Nephron progenitor cell (in vitro differentiated cells): ENCODE measurements at regions not wholly inside any gene's neighbourhood (a gene's known extent, or its start where the extent isn't known, plus 50 kb on each side); places are given as distances from the start of the nearest gene placed in this dataset.

Experiments
- DNase-seq: peaks from one replicate; pipeline ENCODE4 v3.0.0; 2021
- H3K27ac Mint-ChIP-seq: 2 replicates; pipeline ENCODE4 v1.8.0; 2021; ENCODE audit warnings: mild to moderate bottlenecking, moderate library complexity, mixed read lengths
- H3K27me3 Mint-ChIP-seq: 2 replicates; pipeline ENCODE4 v1.8.0; 2021; ENCODE audit warnings: mild to moderate bottlenecking, low read depth, mixed read lengths; ENCODE audit not compliant: poor library complexity
- H3K36me3 Mint-ChIP-seq: 2 replicates; pipeline ENCODE4 v1.8.0; 2021; ENCODE audit warnings: low read depth, mixed read lengths
- H3K4me1 Mint-ChIP-seq: 2 replicates; pipeline ENCODE4 v1.8.0; 2021; ENCODE audit warnings: mixed read lengths
- H3K4me3 Mint-ChIP-seq: 2 replicates; pipeline ENCODE4 v1.8.0; 2021; ENCODE audit warnings: mild to moderate bottlenecking, moderate library complexity, mixed read lengths
- H3K9me3 Mint-ChIP-seq: 2 replicates; pipeline ENCODE4 v1.8.0; 2021; ENCODE audit warnings: mild to moderate bottlenecking, moderate library complexity, mixed read lengths
- CTCF ChIP-seq: fragments of 200-600 bp; sonication (generic); IDR thresholded peaks from 2 replicates; pipeline ENCODE4 v1.5.0; 2021; ENCODE audit warnings: antibody characterized with exemption

- peaks cover 55% of the 10 kb centered on the region for H3K4me1 Mint-ChIP-seq
- TF ChIP-seq CTCF, result no peak
- H3K4me3 Mint-ChIP-seq, result no peak overlapping the region
- peak overlapping the region; percentile 95 for H3K27ac Mint-ChIP-seq
- H3K27me3 Mint-ChIP-seq, result no peaks in the 10 kb centered on the region
- no peaks in the 10 kb centered on the region for H3K9me3 Mint-ChIP-seq
- no peaks in the 10 kb centered on the region for H3K36me3 Mint-ChIP-seq
- DNase-seq, result no peak
These were observed 664.3 kb downstream of the ADGRL2 start for GRCh38 chr1:82465024-82465423.

DNA sequence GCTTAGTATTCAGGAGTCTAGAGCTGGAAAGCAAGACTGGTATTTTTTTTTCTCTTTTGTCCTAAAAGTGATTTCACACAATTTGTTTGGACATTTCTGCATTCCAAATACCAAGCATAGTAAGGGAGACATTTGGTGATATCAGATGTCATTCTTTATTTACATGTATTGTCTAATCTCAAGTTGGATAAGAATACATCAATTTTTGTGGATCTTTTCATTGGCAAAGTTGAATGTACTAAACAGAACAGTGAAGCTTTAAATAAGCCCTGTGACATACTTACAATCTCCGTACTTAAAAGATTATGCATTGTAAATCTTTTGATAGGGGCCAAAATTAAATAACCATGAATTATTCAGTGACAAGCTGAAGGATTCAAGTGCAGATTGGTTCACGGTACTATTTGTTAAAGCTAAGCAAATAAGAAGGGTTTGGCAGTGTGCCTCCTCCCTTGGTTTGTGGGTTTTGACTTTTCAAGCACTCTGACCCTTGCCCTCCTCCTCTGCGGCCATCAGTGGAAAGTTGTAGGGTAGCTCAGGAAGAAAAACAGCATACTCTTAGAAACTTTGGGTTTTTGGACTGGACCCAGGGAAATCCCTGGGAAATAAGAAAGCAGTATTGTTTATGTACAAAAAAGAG lies 663.7 kb downstream of the ADGRL2 start:
- TF ChIP-seq CTCF, result no peak
- H3K27me3 Mint-ChIP-seq, result no peaks in the 10 kb centered on the region
- H3K4me3 Mint-ChIP-seq, result peak overlapping the region; percentile 26
- peak; percentile 11 for DNase-seq
- H3K27ac Mint-ChIP-seq, result peak overlapping the region; percentile 95
- H3K36me3 Mint-ChIP-seq, result no peaks in the 10 kb centered on the region
- peaks cover 55% of the 10 kb centered on the region for H3K4me1 Mint-ChIP-seq
- H3K9me3 Mint-ChIP-seq, result no peaks in the 10 kb centered on the region

DNA sequence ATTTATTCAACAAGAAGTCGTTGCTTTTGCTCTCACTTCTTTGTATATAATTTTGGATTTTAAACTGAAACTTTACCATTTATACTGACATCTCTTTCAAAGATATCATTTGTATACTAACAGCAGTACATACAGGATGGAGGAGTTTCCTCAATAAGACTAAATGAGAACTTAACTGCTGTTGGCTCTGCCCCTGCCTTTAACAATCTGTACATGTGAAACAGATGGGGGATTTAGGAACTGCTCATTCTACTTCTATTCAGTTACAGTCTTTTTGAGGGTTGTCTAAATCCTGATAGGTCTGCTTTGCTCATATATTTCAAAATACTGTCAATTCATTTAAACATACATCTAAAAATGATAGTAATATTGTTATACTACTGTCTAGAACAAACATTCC lies 663.2 kb downstream of the ADGRL2 start:
- no peaks in the 10 kb centered on the region for H3K9me3 Mint-ChIP-seq
- no peaks in the 10 kb centered on the region for H3K27me3 Mint-ChIP-seq
- DNase-seq, result no peak
- TF ChIP-seq CTCF, result no peak
- H3K27ac Mint-ChIP-seq, result no peak overlapping the region
- no peak overlapping the region for H3K4me3 Mint-ChIP-seq
- H3K4me1 Mint-ChIP-seq, result peaks cover 55% of the 10 kb centered on the region
- H3K36me3 Mint-ChIP-seq, result no peaks in the 10 kb centered on the region

DNA sequence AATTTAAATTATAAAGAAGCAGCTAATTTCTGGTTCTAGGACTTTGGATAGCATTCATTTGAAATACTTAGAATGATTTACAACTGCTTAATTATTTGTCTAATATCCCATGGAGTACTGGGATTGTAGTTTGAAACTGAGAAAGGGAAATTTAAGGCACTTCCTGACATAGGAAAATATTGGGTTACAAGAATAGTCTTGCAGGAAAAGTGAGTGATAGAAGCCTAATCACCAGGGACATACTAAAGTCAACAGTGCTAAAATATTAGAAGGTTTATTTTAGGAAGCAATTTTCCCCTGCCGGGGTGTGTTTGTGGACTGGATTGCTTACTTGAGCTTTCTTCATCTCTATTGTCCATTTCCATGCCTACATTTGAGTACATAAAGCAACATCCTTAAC lies 661.6 kb downstream of the ADGRL2 start:
- Mint-ChIP-seq H3K36me3 (no peaks in the 10 kb centered on the region), H3K9me3 (no peaks in the 10 kb centered on the region), H3K27ac (peak overlapping the region; percentile 52), H3K4me1 (peaks cover 49% of the 10 kb centered on the region), H3K4me3 (no peak overlapping the region), H3K27me3 (no peaks in the 10 kb centered on the region)
- no peak for DNase-seq
- no peak for TF ChIP-seq CTCF

DNA sequence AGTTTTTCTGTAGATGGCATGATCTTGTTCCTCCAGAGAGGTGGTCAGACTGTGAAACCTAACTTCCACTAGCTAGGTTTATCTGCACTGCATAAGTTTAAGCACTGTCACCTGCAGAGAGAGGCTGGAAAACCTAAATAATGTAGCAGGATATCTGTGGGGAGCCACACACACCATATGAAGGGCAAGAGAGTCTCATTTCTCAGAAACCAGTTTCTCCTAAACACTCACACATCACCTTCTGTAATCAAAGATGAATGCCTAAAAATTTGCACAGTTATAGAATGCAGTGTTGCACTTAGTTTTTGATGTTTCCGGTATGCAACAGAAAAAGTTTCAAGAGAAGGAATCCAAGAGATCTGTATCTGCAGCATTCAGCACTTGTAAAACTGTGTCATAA lies 654.6 kb downstream of the ADGRL2 start:
- H3K36me3 Mint-ChIP-seq, result peaks cover 7% of the 10 kb centered on the region
- peaks cover 18% of the 10 kb centered on the region for H3K9me3 Mint-ChIP-seq
- peaks cover 3% of the 10 kb centered on the region for H3K4me1 Mint-ChIP-seq
- no peak overlapping the region for H3K27ac Mint-ChIP-seq
- TF ChIP-seq CTCF, result no peak
- DNase-seq, result no peak
- H3K27me3 Mint-ChIP-seq, result no peaks in the 10 kb centered on the region
- H3K4me3 Mint-ChIP-seq, result no peak overlapping the region

DNA sequence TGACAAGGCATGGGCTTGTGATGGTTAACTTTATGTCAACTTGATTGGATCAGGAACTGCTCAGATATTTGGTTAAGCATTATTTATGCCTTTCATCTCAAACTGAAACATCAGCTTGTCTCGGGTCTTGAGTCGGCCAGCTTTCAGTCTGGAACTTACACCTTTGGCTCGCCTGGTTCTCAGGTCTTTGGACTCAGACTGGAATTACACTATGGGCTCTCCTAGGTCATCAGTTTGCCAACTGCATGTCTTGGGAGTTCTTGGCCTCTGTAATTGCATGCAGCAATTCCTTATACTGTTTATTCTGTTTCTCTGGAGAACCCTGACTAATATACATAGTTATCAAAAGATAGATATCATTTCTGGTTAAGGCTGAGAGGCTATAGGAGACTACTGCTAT lies 653.7 kb downstream of the ADGRL2 start:
- H3K9me3 Mint-ChIP-seq, result peaks cover 18% of the 10 kb centered on the region
- H3K4me1 Mint-ChIP-seq, result peaks cover 3% of the 10 kb centered on the region
- peaks cover 7% of the 10 kb centered on the region for H3K36me3 Mint-ChIP-seq
- no peak for TF ChIP-seq CTCF
- no peak overlapping the region for H3K27ac Mint-ChIP-seq
- DNase-seq, result no peak
- no peak overlapping the region for H3K4me3 Mint-ChIP-seq
- H3K27me3 Mint-ChIP-seq, result no peaks in the 10 kb centered on the region
